ENCODE measurements at regions not wholly inside any gene's neighbourhood (a gene's known extent, or its start where the extent isn't known, plus 50 kb on each side); places are given as distances from the start of the nearest gene placed in this dataset.

DNA sequence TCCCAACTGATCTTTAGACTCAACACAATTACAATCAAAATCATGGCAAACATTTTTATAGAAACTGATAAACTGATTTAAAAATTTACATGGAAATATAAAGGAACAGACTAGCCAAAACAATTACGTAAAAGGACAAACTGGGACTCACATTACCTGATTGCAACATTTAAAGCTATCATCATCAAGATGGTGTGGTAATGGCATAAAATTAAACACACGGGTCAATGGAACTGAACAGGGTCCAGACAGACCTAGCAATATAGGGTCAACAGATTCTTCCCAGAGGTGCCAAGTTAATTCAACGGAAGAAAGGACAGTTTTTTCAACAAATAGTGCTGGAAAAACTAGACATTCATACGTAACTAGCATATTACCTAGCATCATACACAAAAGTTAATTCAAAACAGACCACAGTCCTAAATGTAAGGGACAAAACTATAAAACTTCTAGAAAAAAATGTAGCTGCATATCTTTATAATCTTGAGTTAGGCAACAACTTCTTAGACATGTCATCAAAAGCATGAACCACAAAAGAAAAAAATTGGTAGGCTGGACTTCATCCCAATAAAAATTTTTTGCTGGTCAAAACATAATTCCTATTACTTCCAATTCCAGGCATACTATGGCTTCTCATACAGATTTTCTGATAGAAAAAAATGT lies 147.4 kb upstream of the BEND6 start:
- TF ChIP-seq, protein P1, sequence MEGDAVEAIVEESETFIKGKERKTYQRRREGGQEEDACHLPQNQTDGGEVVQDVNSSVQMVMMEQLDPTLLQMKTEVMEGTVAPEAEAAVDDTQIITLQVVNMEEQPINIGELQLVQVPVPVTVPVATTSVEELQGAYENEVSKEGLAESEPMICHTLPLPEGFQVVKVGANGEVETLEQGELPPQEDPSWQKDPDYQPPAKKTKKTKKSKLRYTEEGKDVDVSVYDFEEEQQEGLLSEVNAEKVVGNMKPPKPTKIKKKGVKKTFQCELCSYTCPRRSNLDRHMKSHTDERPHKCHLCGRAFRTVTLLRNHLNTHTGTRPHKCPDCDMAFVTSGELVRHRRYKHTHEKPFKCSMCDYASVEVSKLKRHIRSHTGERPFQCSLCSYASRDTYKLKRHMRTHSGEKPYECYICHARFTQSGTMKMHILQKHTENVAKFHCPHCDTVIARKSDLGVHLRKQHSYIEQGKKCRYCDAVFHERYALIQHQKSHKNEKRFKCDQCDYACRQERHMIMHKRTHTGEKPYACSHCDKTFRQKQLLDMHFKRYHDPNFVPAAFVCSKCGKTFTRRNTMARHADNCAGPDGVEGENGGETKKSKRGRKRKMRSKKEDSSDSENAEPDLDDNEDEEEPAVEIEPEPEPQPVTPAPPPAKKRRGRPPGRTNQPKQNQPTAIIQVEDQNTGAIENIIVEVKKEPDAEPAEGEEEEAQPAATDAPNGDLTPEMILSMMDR (IDR thresholded peaks at IDR 0.05): no peak

DNA sequence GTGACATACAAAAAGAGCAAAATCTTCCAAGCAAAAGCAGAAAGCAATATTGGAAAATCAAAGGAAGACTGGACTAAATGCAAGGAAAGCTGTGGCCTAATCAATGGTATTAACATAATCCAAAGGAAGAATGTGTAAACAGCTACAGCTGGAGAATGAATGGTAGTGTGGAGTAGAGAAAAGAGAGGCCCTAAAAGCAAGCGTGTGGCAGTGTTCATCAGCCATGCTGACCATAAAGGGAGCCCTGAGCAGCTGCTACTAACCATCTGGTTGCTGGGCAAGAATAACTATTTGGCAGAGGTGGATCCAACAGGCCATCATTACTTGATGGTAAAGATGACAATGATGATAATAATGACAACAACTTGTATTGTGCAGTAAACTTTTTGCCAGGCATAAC lies 148.5 kb upstream of the BEND6 start:
- TF ChIP-seq, protein P1 (IDR thresholded peaks at IDR 0.05): no peak

DNA sequence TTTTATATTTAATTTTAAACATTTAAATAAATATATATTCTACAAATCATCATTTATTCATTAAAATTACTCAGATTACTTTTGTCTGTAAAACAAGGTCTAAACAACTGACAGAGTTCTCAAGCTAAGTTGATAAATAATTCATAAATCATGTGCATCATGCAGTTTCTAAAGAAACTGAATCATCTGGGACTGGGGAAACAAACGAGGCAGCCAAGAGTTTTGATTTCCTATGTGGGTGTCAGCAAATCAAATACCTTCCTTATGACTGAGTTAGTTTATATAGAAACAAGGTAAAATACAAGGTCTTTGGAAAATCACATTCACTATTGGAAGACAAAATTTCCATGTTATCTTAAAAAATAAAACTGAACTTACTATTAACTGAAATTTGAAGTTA lies 149.9 kb upstream of the BEND6 start:
- TF ChIP-seq, protein P1 (IDR thresholded peaks at IDR 0.05): no peak

DNA sequence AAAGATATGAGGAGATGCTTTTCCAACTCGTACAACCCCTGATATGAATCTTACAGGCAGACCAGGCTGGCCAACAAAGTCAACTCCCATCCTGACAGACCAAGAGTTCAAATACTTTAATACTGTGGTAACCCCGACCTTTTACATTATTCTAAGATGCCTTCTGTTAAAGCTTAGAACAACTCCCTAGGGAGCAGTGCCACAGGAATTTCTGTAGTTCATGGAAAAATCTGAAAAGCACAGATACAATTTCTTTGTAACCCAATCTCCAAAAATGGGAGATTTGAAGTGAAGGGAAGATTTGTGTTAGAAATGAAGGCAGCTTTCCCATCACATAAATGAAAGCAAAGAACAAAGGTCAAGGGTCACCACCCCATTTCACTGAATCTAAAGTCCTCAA lies 151.3 kb upstream of the BEND6 start:
- TF ChIP-seq, protein P1 (IDR thresholded peaks at IDR 0.05): no peak

DNA sequence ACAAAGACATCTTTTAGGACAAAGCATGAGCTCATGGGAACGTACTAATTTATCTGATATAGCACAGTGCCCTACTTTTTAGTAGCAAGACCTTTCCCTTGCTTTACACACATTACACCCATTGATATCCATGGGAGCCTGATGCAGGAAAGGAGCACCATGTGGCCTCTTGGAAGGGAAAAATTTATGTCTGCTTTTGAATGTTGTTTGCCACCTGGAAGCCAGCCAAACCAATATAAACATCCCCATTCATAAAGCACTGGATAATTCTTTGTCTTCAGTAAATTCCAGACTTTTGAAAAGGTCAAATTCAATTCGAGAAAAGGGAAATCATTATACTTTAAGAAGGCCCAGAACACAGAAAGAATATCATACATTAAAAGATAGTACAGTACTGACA lies 152.3 kb upstream of the BEND6 start:
- TF ChIP-seq, protein P1 (IDR thresholded peaks at IDR 0.05): no peak

DNA sequence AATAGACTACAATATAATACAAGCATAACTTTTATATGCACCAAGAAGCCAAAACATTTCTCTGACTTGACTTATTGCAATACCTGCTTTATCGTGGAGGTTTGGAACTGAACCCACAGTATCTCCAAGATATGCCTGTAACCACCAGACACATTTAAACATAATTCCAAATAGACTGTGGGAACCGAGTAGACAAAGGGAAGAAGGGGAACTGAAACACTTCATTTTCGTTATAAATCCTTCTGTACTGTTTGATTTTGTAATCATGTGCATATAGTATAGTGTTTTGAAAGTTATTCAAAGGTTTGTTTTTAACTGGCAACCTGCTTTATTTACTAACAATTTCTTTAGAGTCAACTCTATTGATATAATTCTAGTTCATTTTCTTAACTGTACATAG lies 154.9 kb upstream of the BEND6 start:
- TF ChIP-seq, protein P1 (IDR thresholded peaks at IDR 0.05): no peak

DNA sequence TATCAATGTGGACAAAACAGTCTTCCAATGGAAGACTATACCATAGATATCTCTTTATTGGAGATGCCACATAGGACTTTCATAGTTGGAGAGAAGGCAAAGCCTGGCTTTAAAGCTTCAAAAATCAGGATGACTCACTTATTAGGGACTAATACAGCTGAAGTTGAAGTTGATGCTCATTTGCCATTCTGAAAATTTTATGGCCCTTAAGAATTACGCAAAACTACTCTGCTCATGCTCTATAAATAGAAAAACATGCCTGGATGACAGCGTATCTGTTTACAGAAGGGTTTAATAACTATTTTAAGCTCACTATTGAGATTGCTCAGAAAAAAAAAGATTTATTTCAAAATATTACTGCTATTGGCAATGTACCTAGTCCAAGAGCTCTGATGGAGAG lies 155.5 kb upstream of the DST start:
- TF ChIP-seq, protein P1 (IDR thresholded peaks at IDR 0.05): no peak

DNA sequence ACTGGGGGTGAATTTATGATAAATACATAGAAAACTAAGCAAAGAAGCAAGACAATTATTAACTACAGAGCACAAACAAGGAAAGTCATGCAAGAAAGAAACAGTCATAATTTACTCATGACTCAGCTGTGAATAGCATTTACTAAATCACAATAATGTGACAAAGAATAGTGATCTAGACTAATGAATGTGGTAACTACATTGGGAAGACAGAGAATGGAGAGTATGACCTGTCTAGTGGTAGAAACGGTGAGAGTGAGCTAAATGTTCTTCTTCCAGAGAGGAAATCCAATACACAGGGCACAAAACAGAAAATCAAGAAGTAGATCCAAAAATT lies 153.5 kb upstream of the DST start:
- TF ChIP-seq, protein P1 (IDR thresholded peaks at IDR 0.05): no peak
